Tibial nerve (tissue), 3 donors: ENCODE measurements at regions not wholly inside any gene's neighbourhood (a gene's known extent, or its start where the extent isn't known, plus 50 kb on each side); places are given as distances from the start of the nearest gene placed in this dataset.

Experiments
- CTCF ChIP-seq, 5 experiments: fragments of 200-600 bp in 3 of 5; fragments of 450-650 bp in 2 of 5; sonication (generic) in 3 of 5; IDR thresholded peaks; one replicate each; pipeline ENCODE4 v1.5.1; 2016 to 2019; ENCODE audit warnings: antibody characterized with exemption in 5 of 5, mild to moderate bottlenecking in 3 of 5, moderate library complexity in 2 of 5
- POLR2A ChIP-seq, 2 donors: fragments of 450-650 bp; IDR thresholded peaks; one replicate each; pipeline ENCODE4 v1.6.1; 2017; ENCODE audit warnings: antibody characterized with exemption in 2 of 2, mild to moderate bottlenecking in 2 of 2, moderate library complexity in 2 of 2

- TF ChIP-seq POLR2A (IDR thresholded peaks at IDR 0.05), result no peak
- TF ChIP-seq CTCF (IDR thresholded peaks at IDR 0.05), result no peak
Measured at GRCh38 chr2:20504174-20504573, 57.3 kb downstream of the RHOB start.
